ENCODE measurements at regions not wholly inside any gene's neighbourhood (a gene's known extent, or its start where the extent isn't known, plus 50 kb on each side); places are given as distances from the start of the nearest gene placed in this dataset.

GRCh38 chrY:26408671-26409328, 786.9 kb downstream of the CDY1 start:
- DNase-seq, result no peak

DNA sequence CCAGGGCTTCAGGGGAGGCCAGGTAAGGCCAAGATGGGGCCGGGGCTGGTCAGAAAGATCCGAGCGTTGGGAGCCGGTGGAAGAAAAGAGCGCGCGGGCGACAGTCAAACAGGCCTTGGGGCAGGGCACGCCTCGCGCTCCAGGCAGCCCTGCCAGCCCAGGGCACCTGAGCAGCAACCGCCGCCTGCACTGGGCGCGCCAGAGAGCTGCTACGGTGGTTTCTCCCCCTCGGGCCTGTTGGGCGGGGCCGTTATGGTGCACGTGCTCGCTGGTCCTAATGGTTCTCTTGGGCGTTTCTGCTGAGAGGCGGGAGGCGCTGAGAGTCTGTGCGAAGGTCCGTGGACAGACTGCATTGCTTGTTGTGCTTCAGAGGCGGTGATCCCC, 787.4 kb downstream of the CDY1 start:
- no peak for DNase-seq
